A549 (cell line): ENCODE measurements at regions not wholly inside any gene's neighbourhood (a gene's known extent, or its start where the extent isn't known, plus 50 kb on each side); places are given as distances from the start of the nearest gene placed in this dataset.

Experiments used
- ATAC-seq, 2 experiments: fragments of 200-7000 bp in 1 of 2; fragments of >200 bp in 1 of 2; cut with Nextera tagmentation in 1 of 2; cut with Tn5 transposase in 1 of 2; 3 replicates each; pipeline versions ENCODE4 v1.8.0 to v1.9.1; 2018 to 2020; ENCODE audit warnings: mild to moderate bottlenecking in 1 of 2, moderate library complexity in 1 of 2
- CTCF ChIA-PET: fragments of 300-600 bp; sonication (Branson Sonifier 250); formaldehyde crosslinking; extraction: SDS; loops from one replicate; lab custom pipeline; 2021; ENCODE audit warnings: antibody characterized with exemption, inconsistent platforms; lab: Yijun Ruan, JAX
- POLR2A ChIA-PET: fragments of 350-600 bp; formaldehyde crosslinking; extraction: SDS; loops from one replicate; lab custom pipeline; 2021; ENCODE audit warnings: antibody characterized with exemption, inconsistent platforms; lab: Yijun Ruan, JAX
- DNase-seq, 2 experiments: peaks; one replicate each; pipeline versions ENCODE4 v3.0.0 to v3.0.0-alpha.2; 2011 to 2016; ENCODE audit warnings: low read depth in 1 of 2, low spot score in 1 of 2
- FAIRE-seq: peaks from 2 replicates; lab custom pipeline; 2011; peaks lifted over from hg19 to GRCh38; lab: Jason Lieb, UNC
- H3K27ac ChIP-seq, 2 experiments: fragments of >200 bp; sonication (Bioruptor Twin); formaldehyde crosslinking; 3 replicates each; pipeline ENCODE4 v1.5.1; 2016 to 2017
- H3K4me1 ChIP-seq: fragments of >200 bp; sonication (Bioruptor Twin); formaldehyde crosslinking; 3 replicates; pipeline ENCODE4 v1.6.1; 2016
- H3K4me2 ChIP-seq: fragments of >200 bp; sonication (Bioruptor Twin); formaldehyde crosslinking; 3 replicates; pipeline ENCODE4 v1.6.1; 2016
- H3K4me3 ChIP-seq: fragments of >200 bp; sonication (Bioruptor Twin); formaldehyde crosslinking; 3 replicates; pipeline ENCODE4 v1.5.1; 2016
- H3K9me3 ChIP-seq: fragments of >200 bp; sonication (Bioruptor Twin); formaldehyde crosslinking; 3 replicates; pipeline ENCODE4 v1.6.1; 2016
- CBX2 ChIP-seq: fragments of 200-600 bp; sonication (generic); IDR thresholded peaks from 2 replicates; pipeline ENCODE4 v1.6.1; 2016; ENCODE audit warnings: low read depth, mild to moderate bottlenecking, borderline replicate concordance
- CBX8 ChIP-seq: fragments of 200-600 bp; sonication (generic); IDR thresholded peaks from 2 replicates; pipeline ENCODE4 v1.6.1; 2016
- EHF ChIP-seq: fragments of 250-450 bp; sonication (Bioruptor Pico); IDR thresholded peaks from 2 replicates; pipeline ENCODE4 v1.5.0; 2020; ENCODE audit warnings: mild to moderate bottlenecking
- EHMT2 ChIP-seq: fragments of 200-600 bp; sonication (generic); IDR thresholded peaks from 2 replicates; pipeline ENCODE4 v1.6.1; 2016; ENCODE audit warnings: antibody characterized with exemption, low read depth, mild to moderate bottlenecking, moderate library complexity
- EP300 ChIP-seq, 2 experiments: fragments of >200 bp; sonication (Bioruptor Twin); formaldehyde crosslinking; IDR thresholded peaks; 2 replicates in 1 of 2; 3 replicates in 1 of 2; pipeline ENCODE4 v1.6.1; 2016 to 2017
- ESRRA ChIP-seq: fragments of 150-350 bp; IDR thresholded peaks from 2 replicates; pipeline ENCODE4 v1.6.1; 2014; ENCODE audit warnings: mild to moderate bottlenecking, low read length, borderline replicate concordance
- FOSB ChIP-seq: fragments of 250-450 bp; sonication (Bioruptor Pico); IDR thresholded peaks from 2 replicates; pipeline ENCODE4 v1.5.0; 2020; ENCODE audit warnings: mild to moderate bottlenecking, moderate library complexity
- FOSL2 ChIP-seq, 2 experiments: fragments of 450-650 bp in 1 of 2; fragments of >200 bp in 1 of 2; sonication (Bioruptor Twin) in 1 of 2; formaldehyde crosslinking; IDR thresholded peaks; 2 replicates each; pipeline versions ENCODE4 v1.5.0 to v1.6.1; 2016 to 2020; ENCODE audit warnings: mild to moderate bottlenecking in 1 of 2, moderate library complexity in 1 of 2
- GATA3 ChIP-seq: IDR thresholded peaks from 2 replicates; pipeline ENCODE4 v1.6.1; 2012; ENCODE audit warnings: borderline replicate concordance
- HDAC2 ChIP-seq: fragments of 200-600 bp; sonication (generic); IDR thresholded peaks from 2 replicates; pipeline ENCODE4 v1.6.1; 2016
- HOXB13 ChIP-seq: fragments of 250-450 bp; sonication (Bioruptor Pico); IDR thresholded peaks from 2 replicates; pipeline ENCODE4 v1.5.0; 2020; ENCODE audit warnings: low read depth, mild to moderate bottlenecking, moderate library complexity
- KDM1A ChIP-seq: fragments of 200-600 bp; sonication (generic); IDR thresholded peaks from 2 replicates; pipeline ENCODE4 v1.6.1; 2016; ENCODE audit warnings: low read depth, mild to moderate bottlenecking
- KDM5A ChIP-seq: fragments of 200-600 bp; sonication (generic); IDR thresholded peaks from 2 replicates; pipeline ENCODE4 v1.6.1; 2016; ENCODE audit warnings: antibody characterized with exemption, mild to moderate bottlenecking
- NFE2L2 ChIP-seq: fragments of 150-350 bp; conservative IDR thresholded peaks from 2 replicates; pipeline ENCODE4 v1.6.1; 2014; ENCODE audit warnings: low read length
- NR3C1 ChIP-seq: fragments of >200 bp; sonication (Bioruptor Twin); formaldehyde crosslinking; IDR thresholded peaks from 3 replicates; pipeline ENCODE4 v1.6.1; 2017
- RAD21 ChIP-seq, 2 experiments: fragments of >200 bp in 1 of 2; sonication (Bioruptor Twin) in 1 of 2; formaldehyde crosslinking in 1 of 2; IDR thresholded peaks in 1 of 2; conservative IDR thresholded peaks in 1 of 2; 2 replicates in 1 of 2; 3 replicates in 1 of 2; pipeline ENCODE4 v1.6.1; 2012 to 2018; ENCODE audit warnings: inconsistent platforms in 1 of 2
- RARB ChIP-seq: fragments of 250-450 bp; sonication (Bioruptor Pico); IDR thresholded peaks from 2 replicates; pipeline ENCODE4 v1.8.0; 2021; ENCODE audit warnings: mild to moderate bottlenecking, moderate library complexity
- RCOR1 ChIP-seq: fragments of 150-350 bp; IDR thresholded peaks from 2 replicates; pipeline ENCODE4 v1.6.1; 2014; ENCODE audit warnings: antibody characterized with exemption, low read length, low read depth
- RNF2 ChIP-seq: fragments of 200-600 bp; sonication (generic); IDR thresholded peaks from 2 replicates; pipeline ENCODE4 v1.6.1; 2016; ENCODE audit warnings: low read depth, mild to moderate bottlenecking, antibody characterized with exemption, moderate library complexity, borderline replicate concordance
- TP53 ChIP-seq: fragments of 250-450 bp; sonication (Bioruptor Pico); IDR thresholded peaks from 2 replicates; pipeline ENCODE4 v1.5.0; 2021; ENCODE audit warnings: mild to moderate bottlenecking, moderate library complexity
- ZC3H11A ChIP-seq: fragments of 450-650 bp; IDR thresholded peaks from 2 replicates; pipeline ENCODE4 v1.6.1; 2014; ENCODE audit warnings: antibody characterized with exemption, mild to moderate bottlenecking
- WGBS: methylation state at CpG from one replicate; pipeline ENCODE4 v1.1.6; 2017; ENCODE audit errors: missing lambda C conversion rate; 5-methylcytosine and 5-hydroxymethylcytosine counted together
- TF ChIP-seq, protein P1 (sequence below): fragments of 450-650 bp; IDR thresholded peaks from 2 replicates; pipeline ENCODE4 v1.6.1; 2014; ENCODE audit warnings: antibody characterized with exemption
- TF ChIP-seq, protein P2 (sequence below): fragments of >200 bp; sonication (Bioruptor Twin); formaldehyde crosslinking; IDR thresholded peaks from 3 replicates; pipeline ENCODE4 v1.6.1; 2016
- TF ChIP-seq, protein P3 (sequence below): IDR thresholded peaks from 2 replicates; pipeline ENCODE4 v1.6.1; 2012
- TF ChIP-seq, protein P4 (sequence below): fragments of 150-350 bp; IDR thresholded peaks from 2 replicates; pipeline ENCODE4 v1.6.1; 2014; ENCODE audit warnings: low read depth, mild to moderate bottlenecking, low read length
- TF ChIP-seq, protein P5 (sequence below): IDR thresholded peaks from 2 replicates; pipeline ENCODE4 v1.6.1; 2012

DNA sequence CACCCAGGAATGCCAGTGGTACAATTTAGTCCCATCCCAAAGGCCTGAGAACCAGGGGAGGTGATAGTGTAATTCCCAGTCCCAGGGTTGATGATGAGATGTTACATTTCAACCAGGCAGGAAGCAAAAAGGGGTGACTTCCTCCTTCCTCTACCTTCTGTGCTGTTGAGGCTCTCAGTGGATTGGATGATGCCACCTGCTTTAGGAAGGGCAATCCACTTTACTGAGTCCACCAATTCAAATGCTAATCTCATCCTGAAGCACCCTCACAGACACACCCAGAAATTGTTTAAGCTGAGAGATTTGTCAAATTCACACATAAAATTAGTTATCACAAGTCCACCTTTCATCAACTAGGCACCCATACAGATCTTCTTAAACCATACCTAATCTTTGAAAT lies 418.5 kb upstream of the GOLIM4 start:
- H3K4me2 ChIP-seq, result no peak overlapping the region
- H3K9me3 ChIP-seq, result no peaks in the 10 kb centered on the region
- no peak overlapping the region for H3K4me3 ChIP-seq
- no peak for DNase-seq
- ATAC-seq, result no peak
- ChIA-PET CTCF (no interaction called here), POLR2A (no interaction called here)
- no peak overlapping the region for H3K27ac ChIP-seq
- TF ChIP-seq EHF (CRISPR knock-in tag) (no peak), EHMT2 (no peak), TP53 (CRISPR knock-in tag) (no peak), FOSL2 (IDR thresholded peaks at IDR 0.05) (no peak), FOSL2 (CRISPR knock-in tag; IDR thresholded peaks at IDR 0.05) (no peak), ZC3H11A (no peak), RARB (no peak), ESRRA (no peak), RCOR1 (no peak), CBX8 (no peak), RNF2 (no peak), NFE2L2 (no peak), HOXB13 (CRISPR knock-in tag) (no peak), GATA3 (no peak), KDM5A (no peak), CBX2 (no peak), KDM1A (no peak)
- TF ChIP-seq, protein P1, sequence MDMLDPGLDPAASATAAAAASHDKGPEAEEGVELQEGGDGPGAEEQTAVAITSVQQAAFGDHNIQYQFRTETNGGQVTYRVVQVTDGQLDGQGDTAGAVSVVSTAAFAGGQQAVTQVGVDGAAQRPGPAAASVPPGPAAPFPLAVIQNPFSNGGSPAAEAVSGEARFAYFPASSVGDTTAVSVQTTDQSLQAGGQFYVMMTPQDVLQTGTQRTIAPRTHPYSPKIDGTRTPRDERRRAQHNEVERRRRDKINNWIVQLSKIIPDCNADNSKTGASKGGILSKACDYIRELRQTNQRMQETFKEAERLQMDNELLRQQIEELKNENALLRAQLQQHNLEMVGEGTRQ, result no peak
- TF ChIP-seq, protein P2, sequence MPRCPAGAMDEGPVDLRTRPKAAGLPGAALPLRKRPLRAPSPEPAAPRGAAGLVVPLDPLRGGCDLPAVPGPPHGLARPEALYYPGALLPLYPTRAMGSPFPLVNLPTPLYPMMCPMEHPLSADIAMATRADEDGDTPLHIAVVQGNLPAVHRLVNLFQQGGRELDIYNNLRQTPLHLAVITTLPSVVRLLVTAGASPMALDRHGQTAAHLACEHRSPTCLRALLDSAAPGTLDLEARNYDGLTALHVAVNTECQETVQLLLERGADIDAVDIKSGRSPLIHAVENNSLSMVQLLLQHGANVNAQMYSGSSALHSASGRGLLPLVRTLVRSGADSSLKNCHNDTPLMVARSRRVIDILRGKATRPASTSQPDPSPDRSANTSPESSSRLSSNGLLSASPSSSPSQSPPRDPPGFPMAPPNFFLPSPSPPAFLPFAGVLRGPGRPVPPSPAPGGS, result no peak
- TF ChIP-seq, protein P3, sequence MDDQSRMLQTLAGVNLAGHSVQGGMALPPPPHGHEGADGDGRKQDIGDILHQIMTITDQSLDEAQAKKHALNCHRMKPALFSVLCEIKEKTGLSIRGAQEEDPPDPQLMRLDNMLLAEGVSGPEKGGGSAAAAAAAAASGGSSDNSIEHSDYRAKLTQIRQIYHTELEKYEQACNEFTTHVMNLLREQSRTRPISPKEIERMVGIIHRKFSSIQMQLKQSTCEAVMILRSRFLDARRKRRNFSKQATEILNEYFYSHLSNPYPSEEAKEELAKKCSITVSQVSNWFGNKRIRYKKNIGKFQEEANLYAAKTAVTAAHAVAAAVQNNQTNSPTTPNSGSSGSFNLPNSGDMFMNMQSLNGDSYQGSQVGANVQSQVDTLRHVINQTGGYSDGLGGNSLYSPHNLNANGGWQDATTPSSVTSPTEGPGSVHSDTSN, result no peak
- TF ChIP-seq, protein P4, sequence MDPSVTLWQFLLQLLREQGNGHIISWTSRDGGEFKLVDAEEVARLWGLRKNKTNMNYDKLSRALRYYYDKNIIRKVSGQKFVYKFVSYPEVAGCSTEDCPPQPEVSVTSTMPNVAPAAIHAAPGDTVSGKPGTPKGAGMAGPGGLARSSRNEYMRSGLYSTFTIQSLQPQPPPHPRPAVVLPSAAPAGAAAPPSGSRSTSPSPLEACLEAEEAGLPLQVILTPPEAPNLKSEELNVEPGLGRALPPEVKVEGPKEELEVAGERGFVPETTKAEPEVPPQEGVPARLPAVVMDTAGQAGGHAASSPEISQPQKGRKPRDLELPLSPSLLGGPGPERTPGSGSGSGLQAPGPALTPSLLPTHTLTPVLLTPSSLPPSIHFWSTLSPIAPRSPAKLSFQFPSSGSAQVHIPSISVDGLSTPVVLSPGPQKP, result no peak
- no peaks in the 10 kb centered on the region for H3K4me1 ChIP-seq
- no peak for FAIRE-seq

DNA sequence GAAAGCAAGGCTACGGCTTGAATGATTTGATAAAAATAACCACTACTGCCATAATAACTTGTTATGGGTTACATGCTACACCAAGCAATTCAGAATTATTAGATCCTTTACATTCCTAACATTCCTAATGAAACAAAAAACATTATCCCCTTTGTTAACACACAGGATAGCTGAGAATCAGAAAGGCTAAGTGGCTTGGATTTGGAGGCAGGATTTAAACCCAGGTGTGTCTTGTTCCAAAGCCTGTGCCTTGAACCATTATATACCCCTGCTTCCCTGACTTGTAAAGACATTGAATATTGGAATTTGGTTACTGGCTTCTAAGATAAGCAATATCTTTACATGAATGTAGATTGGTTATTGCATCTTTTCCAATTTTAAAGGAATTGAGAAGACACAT lies 417.1 kb upstream of the GOLIM4 start:
- DNase-seq (no peak), ATAC-seq (no peak), FAIRE-seq (no peak)
- CTCF ChIA-PET, result no interaction called here
- no peak overlapping the region for H3K4me2 ChIP-seq
- POLR2A ChIA-PET, result no interaction called here
- TF ChIP-seq, protein P5, sequence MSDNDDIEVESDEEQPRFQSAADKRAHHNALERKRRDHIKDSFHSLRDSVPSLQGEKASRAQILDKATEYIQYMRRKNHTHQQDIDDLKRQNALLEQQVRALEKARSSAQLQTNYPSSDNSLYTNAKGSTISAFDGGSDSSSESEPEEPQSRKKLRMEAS, result no peak
- TF ChIP-seq HDAC2, result no peak
- no peak for TF ChIP-seq FOSB (CRISPR knock-in tag)
- TF ChIP-seq HOXB13 (CRISPR knock-in tag), result no peak
- no peak for TF ChIP-seq RAD21 (conservative IDR thresholded peaks at IDR 0.05 in 1 of 2, IDR thresholded peaks at IDR 0.05 in 1 of 2)
- no peak for TF ChIP-seq EP300 (IDR thresholded peaks at IDR 0.05)
- no peak for TF ChIP-seq ESRRA
- TF ChIP-seq, protein P1, result no peak
- no peak for TF ChIP-seq NR3C1
- TF ChIP-seq EHMT2, result no peak
- no peak for TF ChIP-seq EHF (CRISPR knock-in tag)
- no peak overlapping the region for H3K27ac ChIP-seq
- H3K4me1 ChIP-seq, result no peaks in the 10 kb centered on the region
- H3K4me3 ChIP-seq, result no peak overlapping the region
- 59% methylated on average over 1 of the region's 1 CpG for WGBS
- H3K9me3 ChIP-seq, result no peaks in the 10 kb centered on the region
